DOHH2 (cell line): ENCODE measurements at regions not wholly inside any gene's neighbourhood (a gene's known extent, or its start where the extent isn't known, plus 50 kb on each side); places are given as distances from the start of the nearest gene placed in this dataset.

ENCODE experiments used
- EZH2phosphoT487 ChIP-seq: fragments of 200-600 bp; sonication (generic); IDR thresholded peaks from 2 replicates; pipeline ENCODE4 v1.6.1; 2017; ENCODE audit warnings: borderline replicate concordance, mild to moderate bottlenecking, antibody characterized with exemption, low read length, moderate library complexity, mixed read lengths
- TF ChIP-seq, protein P1 (sequence below): fragments of 200-600 bp; sonication (generic); IDR thresholded peaks from one replicate; pipeline ENCODE4 v1.5.1; 2014; ENCODE audit warnings: antibody characterized with exemption, mild to moderate bottlenecking, low read depth, low read length; ENCODE audit not compliant: poor library complexity, severe bottlenecking

GRCh38 chr17:79369532-79369931, 241.3 kb downstream of the RBFOX3 start:
- TF ChIP-seq, protein P1, sequence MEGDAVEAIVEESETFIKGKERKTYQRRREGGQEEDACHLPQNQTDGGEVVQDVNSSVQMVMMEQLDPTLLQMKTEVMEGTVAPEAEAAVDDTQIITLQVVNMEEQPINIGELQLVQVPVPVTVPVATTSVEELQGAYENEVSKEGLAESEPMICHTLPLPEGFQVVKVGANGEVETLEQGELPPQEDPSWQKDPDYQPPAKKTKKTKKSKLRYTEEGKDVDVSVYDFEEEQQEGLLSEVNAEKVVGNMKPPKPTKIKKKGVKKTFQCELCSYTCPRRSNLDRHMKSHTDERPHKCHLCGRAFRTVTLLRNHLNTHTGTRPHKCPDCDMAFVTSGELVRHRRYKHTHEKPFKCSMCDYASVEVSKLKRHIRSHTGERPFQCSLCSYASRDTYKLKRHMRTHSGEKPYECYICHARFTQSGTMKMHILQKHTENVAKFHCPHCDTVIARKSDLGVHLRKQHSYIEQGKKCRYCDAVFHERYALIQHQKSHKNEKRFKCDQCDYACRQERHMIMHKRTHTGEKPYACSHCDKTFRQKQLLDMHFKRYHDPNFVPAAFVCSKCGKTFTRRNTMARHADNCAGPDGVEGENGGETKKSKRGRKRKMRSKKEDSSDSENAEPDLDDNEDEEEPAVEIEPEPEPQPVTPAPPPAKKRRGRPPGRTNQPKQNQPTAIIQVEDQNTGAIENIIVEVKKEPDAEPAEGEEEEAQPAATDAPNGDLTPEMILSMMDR, result no peak
- no peak for TF ChIP-seq EZH2phosphoT487
